Large intestine (tissue), 3 donors: ENCODE measurements at regions not wholly inside any gene's neighbourhood (a gene's known extent, or its start where the extent isn't known, plus 50 kb on each side); places are given as distances from the start of the nearest gene placed in this dataset.

ENCODE experiments used
- DNase-seq, 2 donors: peaks; one replicate each; pipeline versions ENCODE4 v3.0.0 to v3.0.0-alpha.2; 2013
- H3K27ac ChIP-seq: one replicate; pipeline ENCODE4 v1.5.1; 2013; ENCODE audit warnings: low read length
- H3K27me3 ChIP-seq: 2 replicates; pipeline ENCODE4 v1.6.1; 2013; ENCODE audit warnings: low read length; ENCODE audit not compliant: control insufficient read depth, insufficient read depth
- H3K36me3 ChIP-seq: 2 replicates; pipeline ENCODE4 v1.6.1; 2013; ENCODE audit warnings: low read length; ENCODE audit not compliant: control insufficient read depth, insufficient read depth
- H3K4me1 ChIP-seq: one replicate; pipeline ENCODE4 v1.6.1; 2013; ENCODE audit warnings: low read length; ENCODE audit not compliant: control insufficient read depth, insufficient read depth
- H3K4me3 ChIP-seq: one replicate; pipeline ENCODE4 v1.5.1; 2013; ENCODE audit warnings: low read length
- H3K9me3 ChIP-seq: one replicate; pipeline ENCODE4 v1.6.1; 2013; ENCODE audit warnings: mild to moderate bottlenecking, low read depth, low read length, moderate library complexity; ENCODE audit not compliant: control insufficient read depth
- WGBS: methylation state at CpG from one replicate; pipeline ENCODE4 v1.1.5; 2013; ENCODE audit warnings: low lambda C conversion rate; ENCODE audit not compliant: insufficient coverage; 5-methylcytosine and 5-hydroxymethylcytosine counted together

DNA sequence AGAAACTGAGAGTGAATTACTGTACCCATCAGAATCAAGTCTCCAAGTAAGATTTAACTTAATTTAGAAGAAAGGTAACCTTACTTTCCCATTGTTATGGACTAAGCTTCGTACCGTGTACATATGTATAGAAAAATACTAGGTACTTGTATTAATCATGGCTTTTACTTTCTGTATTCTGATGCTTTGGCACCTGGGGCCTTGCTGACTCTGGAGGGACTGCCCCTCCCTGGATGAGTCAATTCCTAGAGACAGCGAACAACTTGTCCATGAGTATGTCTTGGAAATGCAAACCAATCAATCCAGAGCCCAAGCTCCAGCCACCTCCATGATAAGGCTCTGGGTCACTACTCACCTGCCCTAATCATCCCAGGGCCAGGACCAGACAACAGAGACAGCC, 50.0 kb upstream of the DGKG start:
- no peak overlapping the region for H3K4me3 ChIP-seq
- H3K36me3 ChIP-seq, result no peaks in the 10 kb centered on the region
- H3K4me1 ChIP-seq, result no peaks in the 10 kb centered on the region
- H3K27me3 ChIP-seq, result peaks cover 27% of the 10 kb centered on the region
- no peaks in the 10 kb centered on the region for H3K9me3 ChIP-seq
- H3K27ac ChIP-seq, result no peak overlapping the region
- WGBS, result no CpG with 5 or more reads among the region's 3 CpGs
- DNase-seq, result no peak
